WTC11 (cell line): ENCODE measurements at regions not wholly inside any gene's neighbourhood (a gene's known extent, or its start where the extent isn't known, plus 50 kb on each side); places are given as distances from the start of the nearest gene placed in this dataset.

Source experiments
- ATAC-seq: fragments of 200-7000 bp; cut with Tn5 transposase; 2 replicates; pipeline ENCODE4 v1.10.0; 2021; ENCODE audit warnings: mild to moderate bottlenecking, moderate library complexity
- CTCF ChIA-PET: fragments of 300-600 bp; sonication (Branson Sonifier 250); formaldehyde crosslinking; loops from one replicate; lab custom pipeline; 2021; ENCODE audit warnings: antibody characterized with exemption; lab: Charles Lee
- POLR2A ChIA-PET: fragments of 350-600 bp; sonication (Branson Sonifier 250); formaldehyde crosslinking; loops from one replicate; lab custom pipeline; 2021; ENCODE audit warnings: antibody characterized with exemption; lab: Charles Lee
- DNase-seq: peaks from one replicate; pipeline ENCODE4 v3.0.0; 2021; ENCODE audit warnings: low spot score
- H3K27ac Mint-ChIP-seq: 2 replicates; pipeline ENCODE4 v1.8.0; 2021; ENCODE audit warnings: mixed read lengths
- H3K27me3 Mint-ChIP-seq: 2 replicates; pipeline ENCODE4 v1.8.0; 2021; ENCODE audit warnings: low read depth, mild to moderate bottlenecking, moderate library complexity, mixed read lengths
- H3K36me3 Mint-ChIP-seq: 2 replicates; pipeline ENCODE4 v1.8.0; 2021; ENCODE audit warnings: mixed read lengths
- H3K4me1 Mint-ChIP-seq: 2 replicates; pipeline ENCODE4 v1.8.0; 2022; ENCODE audit warnings: mixed read lengths
- H3K4me3 Mint-ChIP-seq: 2 replicates; pipeline ENCODE4 v1.8.0; 2021; ENCODE audit warnings: mild to moderate bottlenecking, moderate library complexity, mixed read lengths
- H3K9me3 Mint-ChIP-seq: 2 replicates; pipeline ENCODE4 v1.8.0; 2021; ENCODE audit warnings: mixed read lengths
- ATF3 ChIP-seq: sonication (generic); formaldehyde crosslinking; conservative IDR thresholded peaks from 2 replicates; pipeline ENCODE4 v1.8.1; 2022; ENCODE audit warnings: mild to moderate bottlenecking, missing genetic modification reagents
- CREB1 ChIP-seq: sonication (generic); formaldehyde crosslinking; IDR thresholded peaks from 2 replicates; pipeline ENCODE4 v1.8.0; 2023; ENCODE audit warnings: mild to moderate bottlenecking, missing genetic modification reagents
- FOXJ3 ChIP-seq: sonication (generic); formaldehyde crosslinking; IDR thresholded peaks from 2 replicates; pipeline ENCODE4 v1.9.0; 2021; ENCODE audit warnings: missing genetic modification reagents, mild to moderate bottlenecking, borderline replicate concordance
- HMGXB4 ChIP-seq: sonication (generic); formaldehyde crosslinking; IDR thresholded peaks from 2 replicates; pipeline ENCODE4 v1.8.1; 2023; ENCODE audit warnings: mild to moderate bottlenecking, moderate library complexity, missing genetic modification reagents
- KAT7 ChIP-seq: sonication (generic); formaldehyde crosslinking; IDR thresholded peaks from 2 replicates; pipeline ENCODE4 v1.8.1; 2023; ENCODE audit warnings: missing genetic modification reagents, mild to moderate bottlenecking, borderline replicate concordance
- MAX ChIP-seq: sonication (generic); formaldehyde crosslinking; IDR thresholded peaks from 2 replicates; pipeline ENCODE4 v1.8.0; 2022; ENCODE audit warnings: mild to moderate bottlenecking, missing genetic modification reagents
- NFE2L1 ChIP-seq: sonication (generic); formaldehyde crosslinking; IDR thresholded peaks from 2 replicates; pipeline ENCODE4 v1.8.1; 2023; ENCODE audit warnings: missing genetic modification reagents
- NR1H2 ChIP-seq: sonication (generic); formaldehyde crosslinking; IDR thresholded peaks from 2 replicates; pipeline ENCODE4 v1.9.0; 2021; ENCODE audit warnings: mild to moderate bottlenecking, moderate library complexity, missing genetic modification reagents
- PRRX2 ChIP-seq: fragments of 250-450 bp; sonication (Bioruptor Pico); IDR thresholded peaks from 2 replicates; pipeline ENCODE4 v1.8.0; 2021; ENCODE audit warnings: mild to moderate bottlenecking
- RORB ChIP-seq: fragments of 250-450 bp; sonication (Bioruptor Pico); IDR thresholded peaks from 2 replicates; pipeline ENCODE4 v1.9.0; 2021; ENCODE audit warnings: mild to moderate bottlenecking
- USF2 ChIP-seq: sonication (generic); formaldehyde crosslinking; IDR thresholded peaks from 2 replicates; pipeline ENCODE4 v1.8.1; 2023; ENCODE audit warnings: mild to moderate bottlenecking, missing genetic modification reagents, moderate library complexity
- ZNF121 ChIP-seq: sonication (generic); formaldehyde crosslinking; IDR thresholded peaks from 2 replicates; pipeline ENCODE4 v1.8.0; 2023; ENCODE audit warnings: missing genetic modification reagents
- ZNF317 ChIP-seq: sonication (generic); formaldehyde crosslinking; IDR thresholded peaks from 2 replicates; pipeline ENCODE4 v1.8.1; 2023; ENCODE audit warnings: low read depth, mild to moderate bottlenecking, moderate library complexity, missing genetic modification reagents, borderline replicate concordance
- ZNF532 ChIP-seq: fragments of 250-450 bp; sonication (Bioruptor Pico); IDR thresholded peaks from 2 replicates; pipeline ENCODE4 v1.9.0; 2021; ENCODE audit warnings: mild to moderate bottlenecking, borderline replicate concordance
- ZSCAN18 ChIP-seq: fragments of 250-450 bp; sonication (Bioruptor Pico); IDR thresholded peaks from 2 replicates; pipeline ENCODE4 v2.1.2; 2022; ENCODE audit warnings: mild to moderate bottlenecking, moderate library complexity
- TF ChIP-seq, protein P1 (sequence below): sonication (generic); formaldehyde crosslinking; IDR thresholded peaks from 2 replicates; pipeline ENCODE4 v1.8.0; 2023; ENCODE audit warnings: missing genetic modification reagents, mild to moderate bottlenecking, borderline replicate concordance
- TF ChIP-seq, protein P2 (sequence below): fragments of 250-450 bp; sonication (Bioruptor Pico); IDR thresholded peaks from 2 replicates; pipeline ENCODE4 v1.9.0; 2021; ENCODE audit warnings: mild to moderate bottlenecking

- no peak for TF ChIP-seq ZNF532
- TF ChIP-seq PRRX2 (CRISPR knock-in tag): no peak
- TF ChIP-seq, protein P1, sequence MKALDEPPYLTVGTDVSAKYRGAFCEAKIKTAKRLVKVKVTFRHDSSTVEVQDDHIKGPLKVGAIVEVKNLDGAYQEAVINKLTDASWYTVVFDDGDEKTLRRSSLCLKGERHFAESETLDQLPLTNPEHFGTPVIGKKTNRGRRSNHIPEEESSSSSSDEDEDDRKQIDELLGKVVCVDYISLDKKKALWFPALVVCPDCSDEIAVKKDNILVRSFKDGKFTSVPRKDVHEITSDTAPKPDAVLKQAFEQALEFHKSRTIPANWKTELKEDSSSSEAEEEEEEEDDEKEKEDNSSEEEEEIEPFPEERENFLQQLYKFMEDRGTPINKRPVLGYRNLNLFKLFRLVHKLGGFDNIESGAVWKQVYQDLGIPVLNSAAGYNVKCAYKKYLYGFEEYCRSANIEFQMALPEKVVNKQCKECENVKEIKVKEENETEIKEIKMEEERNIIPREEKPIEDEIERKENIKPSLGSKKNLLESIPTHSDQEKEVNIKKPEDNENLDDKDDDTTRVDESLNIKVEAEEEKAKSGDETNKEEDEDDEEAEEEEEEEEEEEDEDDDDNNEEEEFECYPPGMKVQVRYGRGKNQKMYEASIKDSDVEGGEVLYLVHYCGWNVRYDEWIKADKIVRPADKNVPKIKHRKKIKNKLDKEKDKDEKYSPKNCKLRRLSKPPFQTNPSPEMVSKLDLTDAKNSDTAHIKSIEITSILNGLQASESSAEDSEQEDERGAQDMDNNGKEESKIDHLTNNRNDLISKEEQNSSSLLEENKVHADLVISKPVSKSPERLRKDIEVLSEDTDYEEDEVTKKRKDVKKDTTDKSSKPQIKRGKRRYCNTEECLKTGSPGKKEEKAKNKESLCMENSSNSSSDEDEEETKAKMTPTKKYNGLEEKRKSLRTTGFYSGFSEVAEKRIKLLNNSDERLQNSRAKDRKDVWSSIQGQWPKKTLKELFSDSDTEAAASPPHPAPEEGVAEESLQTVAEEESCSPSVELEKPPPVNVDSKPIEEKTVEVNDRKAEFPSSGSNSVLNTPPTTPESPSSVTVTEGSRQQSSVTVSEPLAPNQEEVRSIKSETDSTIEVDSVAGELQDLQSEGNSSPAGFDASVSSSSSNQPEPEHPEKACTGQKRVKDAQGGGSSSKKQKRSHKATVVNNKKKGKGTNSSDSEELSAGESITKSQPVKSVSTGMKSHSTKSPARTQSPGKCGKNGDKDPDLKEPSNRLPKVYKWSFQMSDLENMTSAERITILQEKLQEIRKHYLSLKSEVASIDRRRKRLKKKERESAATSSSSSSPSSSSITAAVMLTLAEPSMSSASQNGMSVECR (CRISPR knock-in tag): no peak
- TF ChIP-seq KAT7: no peak
- no peak for TF ChIP-seq FOXJ3 (CRISPR knock-in tag)
- no peak for TF ChIP-seq NFE2L1 (CRISPR knock-in tag)
- no peak for TF ChIP-seq CREB1 (CRISPR knock-in tag)
- TF ChIP-seq ZNF317 (CRISPR knock-in tag): no peak
- TF ChIP-seq RORB: no peak
- no peak for TF ChIP-seq USF2
- TF ChIP-seq, all 79 proteins: peak for 0
Measured at GRCh38 chr4:138894709-138895108, 120.9 kb upstream of the NOCT start (continued).

DNA sequence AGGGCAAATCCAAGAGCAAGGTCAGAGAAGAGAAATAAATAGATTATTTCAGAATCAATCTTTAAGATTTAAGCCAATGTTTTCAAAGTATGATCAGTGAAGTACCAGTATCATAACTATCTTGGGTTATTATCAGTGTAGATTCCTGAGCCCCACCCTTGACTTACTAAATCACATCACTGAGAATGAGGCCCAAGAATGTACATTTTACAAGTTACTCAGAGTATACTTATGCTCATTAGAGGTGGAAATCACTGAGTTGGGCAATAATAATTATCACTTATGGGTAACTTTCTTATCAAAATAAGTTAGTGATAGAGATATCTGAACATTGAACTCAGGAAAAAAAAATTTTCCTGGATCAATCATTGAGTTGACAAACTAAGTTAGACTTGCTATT, 121.6 kb upstream of the NOCT start:
- no peak overlapping the region for H3K4me3 Mint-ChIP-seq
- H3K9me3 Mint-ChIP-seq: no peaks in the 10 kb centered on the region
- ChIA-PET CTCF (no interaction called here), POLR2A (no interaction called here)
- H3K4me1 Mint-ChIP-seq: peaks cover 41% of the 10 kb centered on the region
- no peaks in the 10 kb centered on the region for H3K36me3 Mint-ChIP-seq
- no peak for ATAC-seq
- no peak overlapping the region for H3K27ac Mint-ChIP-seq
- H3K27me3 Mint-ChIP-seq: no peaks in the 10 kb centered on the region
- DNase-seq: no peak
- TF ChIP-seq HMGXB4 (CRISPR knock-in tag) (no peak), NR1H2 (no peak), ZNF317 (CRISPR knock-in tag) (no peak), MAX (no peak), USF2 (no peak), ATF3 (CRISPR knock-in tag) (no peak), ZSCAN18 (CRISPR knock-in tag) (no peak), ZNF121 (CRISPR knock-in tag) (no peak)
- TF ChIP-seq, protein P2, sequence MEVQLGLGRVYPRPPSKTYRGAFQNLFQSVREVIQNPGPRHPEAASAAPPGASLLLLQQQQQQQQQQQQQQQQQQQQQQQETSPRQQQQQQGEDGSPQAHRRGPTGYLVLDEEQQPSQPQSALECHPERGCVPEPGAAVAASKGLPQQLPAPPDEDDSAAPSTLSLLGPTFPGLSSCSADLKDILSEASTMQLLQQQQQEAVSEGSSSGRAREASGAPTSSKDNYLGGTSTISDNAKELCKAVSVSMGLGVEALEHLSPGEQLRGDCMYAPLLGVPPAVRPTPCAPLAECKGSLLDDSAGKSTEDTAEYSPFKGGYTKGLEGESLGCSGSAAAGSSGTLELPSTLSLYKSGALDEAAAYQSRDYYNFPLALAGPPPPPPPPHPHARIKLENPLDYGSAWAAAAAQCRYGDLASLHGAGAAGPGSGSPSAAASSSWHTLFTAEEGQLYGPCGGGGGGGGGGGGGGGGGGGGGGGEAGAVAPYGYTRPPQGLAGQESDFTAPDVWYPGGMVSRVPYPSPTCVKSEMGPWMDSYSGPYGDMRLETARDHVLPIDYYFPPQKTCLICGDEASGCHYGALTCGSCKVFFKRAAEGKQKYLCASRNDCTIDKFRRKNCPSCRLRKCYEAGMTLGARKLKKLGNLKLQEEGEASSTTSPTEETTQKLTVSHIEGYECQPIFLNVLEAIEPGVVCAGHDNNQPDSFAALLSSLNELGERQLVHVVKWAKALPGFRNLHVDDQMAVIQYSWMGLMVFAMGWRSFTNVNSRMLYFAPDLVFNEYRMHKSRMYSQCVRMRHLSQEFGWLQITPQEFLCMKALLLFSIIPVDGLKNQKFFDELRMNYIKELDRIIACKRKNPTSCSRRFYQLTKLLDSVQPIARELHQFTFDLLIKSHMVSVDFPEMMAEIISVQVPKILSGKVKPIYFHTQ: no peak
